ENCODE measurements at regions not wholly inside any gene's neighbourhood (a gene's known extent, or its start where the extent isn't known, plus 50 kb on each side); places are given as distances from the start of the nearest gene placed in this dataset.

DNA sequence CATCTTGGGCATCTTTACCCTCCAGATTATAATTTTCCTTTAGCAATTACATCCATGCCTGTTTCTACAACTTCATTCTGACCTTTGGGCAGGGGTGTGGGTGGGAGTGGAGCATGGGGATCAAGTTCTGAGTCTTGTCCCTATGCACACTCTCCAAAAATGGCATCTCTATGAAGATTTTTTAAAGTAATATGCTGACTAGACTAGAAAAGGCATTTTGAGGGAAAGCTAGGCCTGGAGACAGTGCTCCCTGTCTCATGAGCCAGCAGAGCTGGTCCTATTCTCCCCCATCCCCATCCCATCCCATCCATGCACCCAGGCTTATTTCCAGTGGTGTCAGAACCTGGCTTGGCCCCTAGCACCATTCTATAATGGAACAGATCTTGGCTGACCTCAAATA lies 398.0 kb upstream of the SLC24A2 start:
- CTCF ChIA-PET (ENCODE audit: partially characterized antibody), result no interaction called here
- POLR2A ChIA-PET (ENCODE audit: partially characterized antibody), result no interaction called here
- TF ChIP-seq MAFK (IDR thresholded peaks at IDR 0.05; ENCODE audit: low read depth, low read length), result no peak
- TF ChIP-seq JUND (IDR thresholded peaks at IDR 0.05; ENCODE audit: low read length), result no peak
- no peak for TF ChIP-seq CHD1 (IDR thresholded peaks at IDR 0.05; ENCODE audit: low read depth, low read length)
- TF ChIP-seq KDM4A (IDR thresholded peaks at IDR 0.05; ENCODE audit: low read depth, low read length, severe bottlenecking), result no peak
- TF ChIP-seq CBX5 (IDR thresholded peaks at IDR 0.05; ENCODE audit: low read depth, low read length), result no peak
- TF ChIP-seq TAF7 (optimal IDR thresholded peaks at IDR 0.05; ENCODE audit: borderline replicate concordance, low read depth, low read length), result no peak
- no peak for TF ChIP-seq RFX5 (IDR thresholded peaks at IDR 0.05; ENCODE audit: borderline replicate concordance, low read depth, low read length)
- no peak for TF ChIP-seq POLR2AphosphoS5 (IDR thresholded peaks at IDR 0.05; ENCODE audit: low read depth, low read length)
- TF ChIP-seq BRCA1 (IDR thresholded peaks at IDR 0.05; ENCODE audit: low read depth, low read length), result no peak

More for the DNA sequence above, 398.0 kb upstream of the SLC24A2 start:
- Histone ChIP-seq H3K79me2 (ENCODE audit: control insufficient read depth in 1 of 2, insufficient read depth in 2 of 2, low read length in 2 of 2) (no peaks in the 10 kb centered on the region), H3K27ac (ENCODE audit: low read depth, low read length) (no peak overlapping the region), H3K4ac (replicated peaks; ENCODE audit: insufficient read length, low read depth, low read length) (no peak overlapping the region), H3K23ac (ENCODE audit: insufficient read length) (no peak overlapping the region), H2BK20ac (ENCODE audit: low read length) (no peak overlapping the region), H3K36me3 (ENCODE audit: control insufficient read depth in 2 of 4, insufficient read depth in 4 of 4, low read length in 3 of 4) (no peaks in the 10 kb centered on the region), H2BK120ac (replicated peaks; ENCODE audit: low read depth, low read length) (no peak overlapping the region), H3K9ac (replicated peaks in 1 of 4; ENCODE audit: extremely low read depth in 1 of 4, low read depth in 3 of 4, low read length in 3 of 4) (no peak overlapping the region), H3K4me1 (replicated peaks in 1 of 4; ENCODE audit: control insufficient read depth in 3 of 4, insufficient read depth in 4 of 4, low read length in 3 of 4) (peaks cover 0 to 10% (median 0%) of the 10 kb centered on the region in 4 experiments; a peak in 3 of 7 replicates), H4K91ac (replicated peaks; ENCODE audit: insufficient read length, low read length) (no peak overlapping the region), H3K14ac (ENCODE audit: insufficient read length) (no peak overlapping the region), H3K23me2 (ENCODE audit: low read depth, low read length) (no peaks in the 10 kb centered on the region; the same call in 1 of the 2 replicates), H4K20me1 (replicated peaks in 1 of 2; ENCODE audit: control insufficient read depth in 1 of 2, insufficient read depth in 2 of 2, low read length in 2 of 2) (no peaks in the 10 kb centered on the region), H4K8ac (ENCODE audit: extremely low read depth, insufficient read depth, low read length) (no peak overlapping the region), H3K9me3 (ENCODE audit: insufficient read depth in 2 of 2, low read depth in 1 of 2, low read length in 1 of 2) (no peaks in the 10 kb centered on the region), H3K4me2 (ENCODE audit: insufficient read depth in 1 of 2, low read depth in 2 of 2, low read length in 2 of 2) (no peak overlapping the region), H2AK5ac (ENCODE audit: low read depth, low read length) (no peak overlapping the region), H3K79me1 (ENCODE audit: low read depth, low read length) (no peaks in the 10 kb centered on the region), H3K4me3 (ENCODE audit: extremely low read depth in 1 of 4, insufficient read depth in 2 of 4, low read depth in 3 of 4, low read length in 4 of 4) (no peak overlapping the region), H3K27me3 (replicated peaks in 1 of 4; ENCODE audit: control insufficient read depth in 3 of 4, extremely low read depth in 1 of 4, insufficient read depth in 3 of 4, low read length in 3 of 4) (no peaks in the 10 kb centered on the region), H2BK12ac (ENCODE audit: low read depth, low read length) (no peak overlapping the region), H4K5ac (ENCODE audit: insufficient read length, low read depth, low read length) (no peak overlapping the region), H3K56ac (replicated peaks; ENCODE audit: insufficient read length, low read depth, low read length) (no peak overlapping the region), H2AFZ (ENCODE audit: low read length) (no peak overlapping the region), H2BK5ac (ENCODE audit: low read depth, low read length) (no peak overlapping the region), H2BK15ac (ENCODE audit: low read length) (no peak overlapping the region), H3K18ac (ENCODE audit: extremely low read depth, low read length) (no peak overlapping the region)
- FAIRE-seq, result no peak
- no peak for DNase-seq (ENCODE audit: low read depth in 1 of 2, low spot score in 2 of 2)

All from H1 (cell line).